ENCODE measurements at regions not wholly inside any gene's neighbourhood (a gene's known extent, or its start where the extent isn't known, plus 50 kb on each side); places are given as distances from the start of the nearest gene placed in this dataset.

- CTCF ChIA-PET: no interaction called here
- no peak overlapping the region for H3K27ac Mint-ChIP-seq
These were observed 88.0 kb downstream of the HES1 start for GRCh38 chr3:194223951-194224350.

GRCh38 chr3:194224471-194225417 lies 88.8 kb downstream of the HES1 start:
- Mint-ChIP-seq H3K27ac (no peak overlapping the region), H3K9me3 (no peaks in the 10 kb centered on the region), H3K4me1 (ENCODE audit: low read depth) (peaks cover 7% of the 10 kb centered on the region), H3K4me3 (no peak overlapping the region), H3K27me3 (peaks cover 32% of the 10 kb centered on the region), H3K36me3 (ENCODE audit: low read depth) (no peaks in the 10 kb centered on the region)
- intact Hi-C loops (cut with micrococcal nuclease): no loop called here
- ChIA-PET CTCF (no interaction called here), POLR2A (no interaction called here)
- ATAC-seq (peak; percentile 37), DNase-seq (no peak)
- TF ChIP-seq CTCF (IDR thresholded peaks at IDR 0.05): no peak

More at GRCh38 chr3:194223951-194224350, 88.0 kb downstream of the HES1 start:
- Mint-ChIP-seq H3K36me3 (ENCODE audit: low read depth) (no peaks in the 10 kb centered on the region), H3K9me3 (no peaks in the 10 kb centered on the region), H3K4me3 (no peak overlapping the region), H3K4me1 (ENCODE audit: low read depth) (peaks cover 7% of the 10 kb centered on the region), H3K27me3 (peaks cover 32% of the 10 kb centered on the region)
- intact Hi-C loops (cut with micrococcal nuclease): no loop called here
- POLR2A ChIA-PET: no interaction called here
- no peak for TF ChIP-seq CTCF (IDR thresholded peaks at IDR 0.05)
- ATAC-seq (no peak), DNase-seq (no peak)

- intact Hi-C loops (cut with micrococcal nuclease): no loop called here
- ChIA-PET POLR2A (no interaction called here), CTCF (interaction anchor here (0.7 to 1.1 kb wide), 3 partner anchors 16 to 90 kb away, joined by 3 read pairs; no protein-coding TSS in a partner anchor)
- H3K27ac Mint-ChIP-seq: no peak overlapping the region
- no peaks in the 10 kb centered on the region for H3K9me3 Mint-ChIP-seq
- H3K36me3 Mint-ChIP-seq (ENCODE audit: low read depth): no peaks in the 10 kb centered on the region
- peaks cover 32% of the 10 kb centered on the region for H3K27me3 Mint-ChIP-seq
- no peak for TF ChIP-seq CTCF (IDR thresholded peaks at IDR 0.05)
- ATAC-seq: no peak
- no peak for DNase-seq
- H3K4me1 Mint-ChIP-seq (ENCODE audit: low read depth): peaks cover 7% of the 10 kb centered on the region
- H3K4me3 Mint-ChIP-seq: no peak overlapping the region
These were observed 89.5 kb downstream of the HES1 start for GRCh38 chr3:194225418-194225812.

DNA sequence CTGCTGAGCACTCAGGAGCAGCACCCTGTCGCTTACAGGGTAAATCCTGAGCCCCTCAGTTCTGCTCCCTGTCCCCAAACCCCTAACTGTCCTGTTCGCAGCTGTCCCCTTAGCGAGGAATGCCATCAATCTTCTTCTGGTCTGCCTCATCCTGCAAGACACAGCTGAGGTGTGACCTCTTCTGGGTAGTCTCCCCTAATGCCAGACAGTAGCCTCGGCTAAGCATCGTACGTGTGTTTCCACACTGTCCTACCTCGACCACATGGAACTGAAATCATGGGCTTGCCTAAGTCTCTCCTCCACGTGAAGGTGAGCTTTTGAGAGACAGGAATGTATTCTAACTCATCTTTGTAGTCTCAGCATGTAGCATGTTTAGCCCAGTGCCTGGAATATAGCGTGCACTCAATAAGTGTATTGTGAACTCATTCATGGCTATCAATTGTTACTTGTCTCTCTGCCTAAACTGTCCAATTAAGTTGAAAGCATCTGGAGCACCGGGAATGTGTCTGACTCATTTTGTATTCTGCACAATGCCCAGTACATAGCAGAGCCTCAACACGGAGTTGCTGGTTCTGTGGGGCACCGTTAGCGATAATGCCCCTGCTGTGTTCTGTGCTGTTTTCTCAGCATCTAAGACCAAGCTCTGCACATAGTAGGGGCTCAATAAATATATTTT lies 90.2 kb downstream of the HES1 start:
- no peak overlapping the region for H3K27ac Mint-ChIP-seq
- H3K27me3 Mint-ChIP-seq: peaks cover 32% of the 10 kb centered on the region
- intact Hi-C loops (cut with micrococcal nuclease): no loop called here
- no peaks in the 10 kb centered on the region for H3K36me3 Mint-ChIP-seq (ENCODE audit: low read depth)
- DNase-seq (no peak), ATAC-seq (no peak)
- TF ChIP-seq CTCF (IDR thresholded peaks at IDR 0.05): no peak
- ChIA-PET CTCF (interaction anchor here (0.7 to 1.1 kb wide), 3 partner anchors 15 to 90 kb away, joined by 3 read pairs; no protein-coding TSS in a partner anchor), POLR2A (no interaction called here)
- H3K9me3 Mint-ChIP-seq: no peaks in the 10 kb centered on the region
- peaks cover 7% of the 10 kb centered on the region for H3K4me1 Mint-ChIP-seq (ENCODE audit: low read depth)
- no peak overlapping the region for H3K4me3 Mint-ChIP-seq
